ENCODE measurements at regions not wholly inside any gene's neighbourhood (a gene's known extent, or its start where the extent isn't known, plus 50 kb on each side); places are given as distances from the start of the nearest gene placed in this dataset.

- TF ChIP-seq CTCF (conservative IDR thresholded peaks at IDR 0.05; ENCODE audit: low read length): no peak
- TF ChIP-seq EZH2phosphoT487 (IDR thresholded peaks at IDR 0.05; ENCODE audit: borderline replicate concordance, low read depth, low read length): no peak
Observed at GRCh38 chr11:79942646-79943045, 501.8 kb upstream of the TENM4 start.
